Upper lobe of right lung (tissue), 1 donor: ENCODE measurements at regions not wholly inside any gene's neighbourhood (a gene's known extent, or its start where the extent isn't known, plus 50 kb on each side); places are given as distances from the start of the nearest gene placed in this dataset.
A peak's percentile ranks its signal among the peaks of the same experiment; 100 is the strongest.

Experiments used
- ATAC-seq: fragments of 200-7000 bp; cut with Tn5 transposase; one replicate; pipeline ENCODE4 v1.9.1; 2020; ENCODE audit warnings: mild to moderate bottlenecking, moderate library complexity
- DNase-seq: peaks from one replicate; pipeline ENCODE4 v3.0.0-alpha.2; 2020
- H3K27ac ChIP-seq: fragments of 200-600 bp; one replicate; pipeline ENCODE4 v1.8.0; 2022
- H3K27me3 ChIP-seq: fragments of 200-600 bp; one replicate; pipeline ENCODE4 v1.8.0; 2022; ENCODE audit warnings: mild to moderate bottlenecking
- H3K36me3 ChIP-seq: fragments of 200-600 bp; one replicate; pipeline ENCODE4 v1.8.0; 2022
- H3K4me1 ChIP-seq: fragments of 200-600 bp; one replicate; pipeline ENCODE4 v1.8.0; 2022
- H3K4me3 ChIP-seq: fragments of 200-600 bp; one replicate; pipeline ENCODE4 v1.8.0; 2022; ENCODE audit warnings: mild to moderate bottlenecking
- H3K9me3 ChIP-seq: fragments of 200-600 bp; one replicate; pipeline ENCODE4 v1.8.0; 2022
- CTCF ChIP-seq: fragments of 200-600 bp; IDR thresholded peaks from one replicate; pipeline ENCODE4 v1.8.0; 2022; ENCODE audit warnings: antibody characterized with exemption
- intact Hi-C: fragments of 100-400 bp; cut with DNase I; formaldehyde crosslinking; loops from one replicate; pipeline ENCODE4 v1.11.0; 2022
- donor health status: DM: no; HTN: yes; CAD: no; lungs with severe emphysema.

- no peaks in the 10 kb centered on the region for H3K4me1 ChIP-seq
- no peak for DNase-seq
- intact Hi-C loops: no loop called here
- H3K36me3 ChIP-seq: no peaks in the 10 kb centered on the region
- TF ChIP-seq CTCF: no peak
- no peak overlapping the region for H3K27ac ChIP-seq
- ATAC-seq: no peak
- H3K27me3 ChIP-seq: no peaks in the 10 kb centered on the region
- H3K4me3 ChIP-seq: no peak overlapping the region
- no peaks in the 10 kb centered on the region for H3K9me3 ChIP-seq
These were observed 260.3 kb upstream of the FERD3L start for GRCh38 chr7:19405541-19405940.

GRCh38 chr7:19404912-19405329, 259.7 kb upstream of the FERD3L start:
- intact Hi-C loops: no loop called here
- DNase-seq: no peak
- Histone ChIP-seq H3K27ac (no peak overlapping the region), H3K36me3 (no peaks in the 10 kb centered on the region), H3K4me3 (no peak overlapping the region), H3K4me1 (no peaks in the 10 kb centered on the region), H3K27me3 (no peaks in the 10 kb centered on the region), H3K9me3 (no peaks in the 10 kb centered on the region)
- peak; percentile 48 for ATAC-seq
- TF ChIP-seq CTCF: no peak

DNA sequence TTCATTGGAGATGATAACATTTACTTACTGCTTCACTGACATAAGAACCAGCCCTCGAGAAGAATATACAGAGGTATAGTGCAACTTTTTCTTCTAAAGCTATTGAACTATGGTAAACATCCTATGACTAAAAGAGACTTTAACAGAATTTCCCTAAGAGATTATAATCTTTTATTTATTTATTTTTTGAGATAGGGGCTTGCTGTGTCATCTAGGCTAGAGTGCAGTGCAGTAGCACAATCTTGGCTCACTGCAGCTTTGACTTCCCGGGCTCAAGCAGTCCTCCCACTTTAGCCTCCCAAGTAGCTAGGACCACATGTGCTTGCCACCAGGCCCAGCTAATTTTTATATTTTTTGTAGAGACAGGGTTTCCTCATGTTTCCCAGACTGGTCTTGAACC, 258.5 kb upstream of the FERD3L start:
- Histone ChIP-seq H3K9me3 (no peaks in the 10 kb centered on the region), H3K36me3 (no peaks in the 10 kb centered on the region), H3K27me3 (no peaks in the 10 kb centered on the region), H3K4me3 (no peak overlapping the region), H3K4me1 (no peaks in the 10 kb centered on the region), H3K27ac (no peak overlapping the region)
- DNase-seq: no peak
- no peak for ATAC-seq
- intact Hi-C loops: no loop called here
- no peak for TF ChIP-seq CTCF

GRCh38 chr7:19401461-19401860, 256.2 kb upstream of the FERD3L start:
- intact Hi-C loops: no loop called here
- Histone ChIP-seq H3K27me3 (no peaks in the 10 kb centered on the region), H3K4me1 (no peaks in the 10 kb centered on the region), H3K9me3 (no peaks in the 10 kb centered on the region), H3K4me3 (no peak overlapping the region), H3K27ac (no peak overlapping the region), H3K36me3 (no peaks in the 10 kb centered on the region)
- no peak for TF ChIP-seq CTCF
- DNase-seq (no peak), ATAC-seq (no peak)

DNA sequence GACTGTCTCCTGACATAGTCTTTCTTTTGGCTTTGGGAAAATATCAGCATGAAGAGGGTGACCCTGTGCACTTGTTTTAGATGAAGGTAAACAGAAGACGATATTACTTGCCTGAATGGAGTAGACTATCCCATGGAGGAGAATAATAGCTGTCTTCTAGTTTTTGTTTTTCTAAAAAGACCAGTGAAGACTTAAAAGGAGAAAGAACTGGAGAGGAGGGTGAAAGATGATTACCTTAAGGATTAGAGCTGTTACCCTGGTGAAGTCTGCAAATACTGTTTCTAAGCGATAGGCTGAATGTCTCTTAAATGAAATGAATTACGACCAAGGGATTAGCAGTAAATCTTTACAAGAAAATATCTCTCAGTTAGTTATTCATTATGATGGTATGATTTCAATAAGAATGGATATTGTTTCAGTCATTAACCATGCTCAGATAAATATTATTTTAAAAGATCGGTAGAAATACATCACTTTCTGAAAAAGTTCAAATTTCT, 255.6 kb upstream of the FERD3L start:
- Histone ChIP-seq H3K4me3 (no peak overlapping the region), H3K4me1 (no peaks in the 10 kb centered on the region), H3K27ac (no peak overlapping the region), H3K36me3 (no peaks in the 10 kb centered on the region), H3K9me3 (no peaks in the 10 kb centered on the region), H3K27me3 (no peaks in the 10 kb centered on the region)
- TF ChIP-seq CTCF: no peak
- DNase-seq: no peak
- intact Hi-C loops: no loop called here
- no peak for ATAC-seq

DNA sequence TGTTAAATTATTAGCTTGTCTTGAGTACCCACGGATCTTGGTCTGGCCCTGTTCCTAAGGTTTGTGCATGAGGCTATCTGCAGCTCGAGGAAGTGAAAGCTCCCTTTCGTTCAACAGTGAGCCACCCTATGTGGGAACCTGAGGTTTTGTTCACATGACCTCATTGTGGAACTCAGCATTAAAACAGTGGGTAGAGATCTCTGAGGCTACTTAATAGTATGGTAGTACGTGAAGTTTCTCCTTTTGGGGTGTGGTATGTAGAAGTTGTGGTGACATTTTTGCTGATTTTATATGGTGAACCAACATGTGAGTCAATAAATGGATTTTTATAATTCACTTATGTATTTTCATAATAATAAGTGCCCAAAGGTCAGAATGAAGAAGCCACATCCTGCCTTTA, 252.7 kb upstream of the FERD3L start:
- no peak for TF ChIP-seq CTCF
- intact Hi-C loops: no loop called here

More for the DNA sequence above, 252.7 kb upstream of the FERD3L start:
- no peak overlapping the region for H3K27ac ChIP-seq
- H3K4me1 ChIP-seq: no peaks in the 10 kb centered on the region
- H3K9me3 ChIP-seq: no peaks in the 10 kb centered on the region
- no peaks in the 10 kb centered on the region for H3K36me3 ChIP-seq
- peak; percentile 87 for ATAC-seq
- H3K4me3 ChIP-seq: no peak overlapping the region
- H3K27me3 ChIP-seq: no peaks in the 10 kb centered on the region
- DNase-seq: no peak
